ENCODE measurements at regions not wholly inside any gene's neighbourhood (a gene's known extent, or its start where the extent isn't known, plus 50 kb on each side); places are given as distances from the start of the nearest gene placed in this dataset.

- FAIRE-seq = no peak
- Histone ChIP-seq H3K9me3 (ENCODE audit: control insufficient read depth in 2 of 2, insufficient read depth in 1 of 2, low read depth in 1 of 2, low read length in 1 of 2) (no peaks in the 10 kb centered on the region), H3K4me1 (ENCODE audit: control insufficient read depth in 3 of 3, insufficient read depth in 2 of 3, low read depth in 1 of 3, low read length in 2 of 3) (no peaks in the 10 kb centered on the region), H3K27me3 (ENCODE audit: control insufficient read depth in 3 of 3, insufficient read depth in 3 of 3, low read length in 3 of 3) (no peaks in the 10 kb centered on the region), H3K36me3 (ENCODE audit: control insufficient read depth in 3 of 3, insufficient read depth in 2 of 3, low read depth in 1 of 3, low read length in 3 of 3) (no peaks in the 10 kb centered on the region), H3K27ac (ENCODE audit: low read depth in 1 of 3, low read length in 2 of 3) (no peak overlapping the region), H3K4me3 (ENCODE audit: low read depth in 1 of 3, low read length in 3 of 3) (no peak overlapping the region)
- no peak for DNase-seq
- WGBS, 3 donors = 73 to 91% (median 90%) methylated on average over 4 of the region's 4 CpGs
Measured at GRCh38 chrX:10032147-10032546, 65.0 kb downstream of the CLDN34 start.

DNA sequence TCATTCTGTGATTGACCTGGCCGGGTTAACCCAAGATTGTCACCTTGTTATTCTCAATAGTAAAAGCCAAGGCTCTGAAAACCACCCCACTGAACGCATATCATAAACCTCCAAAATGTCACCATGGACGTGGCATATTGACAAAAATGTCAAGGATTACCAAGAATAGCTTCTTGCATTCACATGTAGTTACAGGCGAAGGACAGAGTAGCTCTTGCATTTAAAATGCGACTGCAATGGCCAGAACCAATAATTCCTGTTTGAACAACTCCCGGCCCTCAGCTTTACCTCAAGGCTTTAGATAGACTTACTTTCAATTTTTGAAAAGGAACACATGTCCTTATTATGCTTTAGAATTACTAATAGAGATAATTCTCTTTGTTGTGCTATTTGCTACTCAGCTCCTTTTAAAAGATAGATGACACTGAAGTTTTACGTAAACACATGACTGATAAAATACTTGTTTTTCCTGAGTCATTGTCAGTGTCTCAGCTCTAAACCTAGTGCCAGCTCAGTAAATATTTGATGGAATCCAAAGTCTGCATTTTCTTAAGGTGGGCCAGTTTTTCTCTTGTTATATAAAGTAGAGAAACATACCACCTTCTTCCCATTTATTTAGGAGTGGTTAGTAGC is 66.3 kb downstream of the CLDN34 start:
- Histone ChIP-seq H3K27ac (ENCODE audit: low read depth in 1 of 3, low read length in 2 of 3) (no peak overlapping the region), H3K27me3 (ENCODE audit: control insufficient read depth in 3 of 3, insufficient read depth in 3 of 3, low read length in 3 of 3) (no peaks in the 10 kb centered on the region), H3K4me1 (ENCODE audit: control insufficient read depth in 3 of 3, insufficient read depth in 2 of 3, low read depth in 1 of 3, low read length in 2 of 3) (no peaks in the 10 kb centered on the region), H3K4me3 (ENCODE audit: low read depth in 1 of 3, low read length in 3 of 3) (no peak overlapping the region), H3K36me3 (ENCODE audit: control insufficient read depth in 3 of 3, insufficient read depth in 2 of 3, low read depth in 1 of 3, low read length in 3 of 3) (no peaks in the 10 kb centered on the region), H3K9me3 (ENCODE audit: control insufficient read depth in 2 of 2, insufficient read depth in 1 of 2, low read depth in 1 of 2, low read length in 1 of 2) (no peaks in the 10 kb centered on the region)
- FAIRE-seq (no peak), DNase-seq (no peak)
- 71 to 80% (median 79%) methylated on average over 7 of the region's 7 CpGs for WGBS, 3 donors

GRCh38 chrX:10034740-10035260 is 67.6 kb downstream of the CLDN34 start:
- Histone ChIP-seq H3K27me3 (ENCODE audit: control insufficient read depth in 3 of 3, insufficient read depth in 3 of 3, low read length in 3 of 3) (no peaks in the 10 kb centered on the region), H3K4me3 (ENCODE audit: low read depth in 1 of 3, low read length in 3 of 3) (no peak overlapping the region), H3K27ac (ENCODE audit: low read depth in 1 of 3, low read length in 2 of 3) (no peak overlapping the region), H3K36me3 (ENCODE audit: control insufficient read depth in 3 of 3, insufficient read depth in 2 of 3, low read depth in 1 of 3, low read length in 3 of 3) (no peaks in the 10 kb centered on the region), H3K9me3 (ENCODE audit: control insufficient read depth in 2 of 2, insufficient read depth in 1 of 2, low read depth in 1 of 2, low read length in 1 of 2) (no peaks in the 10 kb centered on the region), H3K4me1 (ENCODE audit: control insufficient read depth in 3 of 3, insufficient read depth in 2 of 3, low read depth in 1 of 3, low read length in 2 of 3) (no peaks in the 10 kb centered on the region)
- WGBS, 3 donors = 88 to 92% (median 90%) methylated on average over 8 of the region's 8 CpGs
- FAIRE-seq = no peak
- DNase-seq = no peak

- Histone ChIP-seq H3K27me3 (ENCODE audit: control insufficient read depth in 3 of 3, insufficient read depth in 3 of 3, low read length in 3 of 3) (no peaks in the 10 kb centered on the region), H3K4me1 (ENCODE audit: control insufficient read depth in 3 of 3, insufficient read depth in 2 of 3, low read depth in 1 of 3, low read length in 2 of 3) (no peaks in the 10 kb centered on the region), H3K27ac (ENCODE audit: low read depth in 1 of 3, low read length in 2 of 3) (no peak overlapping the region), H3K36me3 (ENCODE audit: control insufficient read depth in 3 of 3, insufficient read depth in 2 of 3, low read depth in 1 of 3, low read length in 3 of 3) (no peaks in the 10 kb centered on the region), H3K9me3 (ENCODE audit: control insufficient read depth in 2 of 2, insufficient read depth in 1 of 2, low read depth in 1 of 2, low read length in 1 of 2) (no peaks in the 10 kb centered on the region), H3K4me3 (ENCODE audit: low read depth in 1 of 3, low read length in 3 of 3) (no peak overlapping the region)
- FAIRE-seq = no peak
- no peak for DNase-seq
- 83 to 93% (median 84%) methylated on average over 6 of the region's 6 CpGs for WGBS, 3 donors
Measured at GRCh38 chrX:10038585-10038984, 71.4 kb downstream of the CLDN34 start.

GRCh38 chrX:10039821-10040793 is 72.9 kb downstream of the CLDN34 start:
- WGBS, 3 donors = 73 to 75% (median 74%) methylated on average over 12 of the region's 12 CpGs
- H3K4me3 ChIP-seq (ENCODE audit: low read depth in 1 of 3, low read length in 3 of 3) = no peak overlapping the region
- no peak for FAIRE-seq

GRCh38 chrX:10040961-10041360 is 73.8 kb downstream of the CLDN34 start:
- FAIRE-seq = no peak
- H3K27me3 ChIP-seq (ENCODE audit: control insufficient read depth in 3 of 3, insufficient read depth in 3 of 3, low read length in 3 of 3) = no peaks in the 10 kb centered on the region
- DNase-seq = no peak
- no peak overlapping the region for H3K27ac ChIP-seq (ENCODE audit: low read depth in 1 of 3, low read length in 2 of 3)
- no peaks in the 10 kb centered on the region for H3K9me3 ChIP-seq (ENCODE audit: control insufficient read depth in 2 of 2, insufficient read depth in 1 of 2, low read depth in 1 of 2, low read length in 1 of 2)
- WGBS, 3 donors = 62 to 84% (median 80%) methylated on average over 5 of the region's 5 CpGs
- no peaks in the 10 kb centered on the region for H3K4me1 ChIP-seq (ENCODE audit: control insufficient read depth in 3 of 3, insufficient read depth in 2 of 3, low read depth in 1 of 3, low read length in 2 of 3)
- H3K4me3 ChIP-seq (ENCODE audit: low read depth in 1 of 3, low read length in 3 of 3) = no peak overlapping the region
- H3K36me3 ChIP-seq (ENCODE audit: control insufficient read depth in 3 of 3, insufficient read depth in 2 of 3, low read depth in 1 of 3, low read length in 3 of 3) = no peaks in the 10 kb centered on the region

More at GRCh38 chrX:10039821-10040793, 72.9 kb downstream of the CLDN34 start:
- H3K27ac ChIP-seq (ENCODE audit: low read depth in 1 of 3, low read length in 2 of 3) = no peak overlapping the region
- H3K9me3 ChIP-seq (ENCODE audit: control insufficient read depth in 2 of 2, insufficient read depth in 1 of 2, low read depth in 1 of 2, low read length in 1 of 2) = no peaks in the 10 kb centered on the region
- DNase-seq = no peak
- no peaks in the 10 kb centered on the region for H3K27me3 ChIP-seq (ENCODE audit: control insufficient read depth in 3 of 3, insufficient read depth in 3 of 3, low read length in 3 of 3)
- no peaks in the 10 kb centered on the region for H3K36me3 ChIP-seq (ENCODE audit: control insufficient read depth in 3 of 3, insufficient read depth in 2 of 3, low read depth in 1 of 3, low read length in 3 of 3)
- no peaks in the 10 kb centered on the region for H3K4me1 ChIP-seq (ENCODE audit: control insufficient read depth in 3 of 3, insufficient read depth in 2 of 3, low read depth in 1 of 3, low read length in 2 of 3)

GRCh38 chrX:10041383-10041782 is 74.2 kb downstream of the CLDN34 start:
- H3K36me3 ChIP-seq (ENCODE audit: control insufficient read depth in 3 of 3, insufficient read depth in 2 of 3, low read depth in 1 of 3, low read length in 3 of 3) = no peaks in the 10 kb centered on the region
- no peaks in the 10 kb centered on the region for H3K27me3 ChIP-seq (ENCODE audit: control insufficient read depth in 3 of 3, insufficient read depth in 3 of 3, low read length in 3 of 3)
- H3K27ac ChIP-seq (ENCODE audit: low read depth in 1 of 3, low read length in 2 of 3) = no peak overlapping the region
- H3K9me3 ChIP-seq (ENCODE audit: control insufficient read depth in 2 of 2, insufficient read depth in 1 of 2, low read depth in 1 of 2, low read length in 1 of 2) = no peaks in the 10 kb centered on the region
- DNase-seq (no peak), FAIRE-seq (no peak)
- H3K4me1 ChIP-seq (ENCODE audit: control insufficient read depth in 3 of 3, insufficient read depth in 2 of 3, low read depth in 1 of 3, low read length in 2 of 3) = no peaks in the 10 kb centered on the region
- H3K4me3 ChIP-seq (ENCODE audit: low read depth in 1 of 3, low read length in 3 of 3) = no peak overlapping the region
- 76 to 85% (median 82%) methylated on average over 4 of the region's 4 CpGs for WGBS, 3 donors

DNA sequence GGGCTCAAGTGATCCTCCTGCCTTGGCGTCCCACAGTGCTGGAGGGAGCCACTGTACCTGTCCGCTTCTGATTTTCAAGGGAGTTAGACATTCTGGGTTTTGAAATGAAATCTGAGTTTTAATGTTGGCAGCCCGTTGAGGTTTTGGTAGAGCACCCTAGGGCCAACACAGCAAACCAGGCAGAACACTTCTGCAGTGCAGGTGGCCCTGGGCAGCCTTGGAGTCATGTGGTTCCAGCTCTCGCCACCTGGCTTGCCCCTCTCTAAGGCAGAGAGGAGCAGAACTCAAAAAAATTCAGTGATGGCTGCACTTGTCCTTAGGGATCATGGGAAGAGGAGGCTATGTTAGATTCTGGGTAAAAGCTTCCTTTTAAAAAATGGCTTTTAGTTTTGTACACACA is 74.9 kb downstream of the CLDN34 start:
- no peak for FAIRE-seq
- H3K4me3 ChIP-seq (ENCODE audit: low read depth in 1 of 3, low read length in 3 of 3) = no peak overlapping the region
- no peaks in the 10 kb centered on the region for H3K36me3 ChIP-seq (ENCODE audit: control insufficient read depth in 3 of 3, insufficient read depth in 2 of 3, low read depth in 1 of 3, low read length in 3 of 3)
- no peak for DNase-seq
- no peaks in the 10 kb centered on the region for H3K9me3 ChIP-seq (ENCODE audit: control insufficient read depth in 2 of 2, insufficient read depth in 1 of 2, low read depth in 1 of 2, low read length in 1 of 2)
- H3K4me1 ChIP-seq (ENCODE audit: control insufficient read depth in 3 of 3, insufficient read depth in 2 of 3, low read depth in 1 of 3, low read length in 2 of 3) = no peaks in the 10 kb centered on the region
- H3K27ac ChIP-seq (ENCODE audit: low read depth in 1 of 3, low read length in 2 of 3) = no peak overlapping the region
- no peaks in the 10 kb centered on the region for H3K27me3 ChIP-seq (ENCODE audit: control insufficient read depth in 3 of 3, insufficient read depth in 3 of 3, low read length in 3 of 3)
- 72 to 93% (median 91%) methylated on average over 4 of the region's 4 CpGs for WGBS, 3 donors
